T-cell (primary cell): ENCODE measurements at regions not wholly inside any gene's neighbourhood (a gene's known extent, or its start where the extent isn't known, plus 50 kb on each side); places are given as distances from the start of the nearest gene placed in this dataset.

ENCODE experiments used
- ATAC-seq, 4 experiments: fragments of 200-7000 bp in 3 of 4; fragments of 150-1000 bp in 1 of 4; cut with Tn5 transposase; replicated peaks in 1 of 4; 1 replicate in 3 of 4; 2 replicates in 1 of 4; pipeline ENCODE4 v1.10.0; 2021; ENCODE audit warnings: moderate library complexity in 3 of 4, mild to moderate bottlenecking in 2 of 4, moderate number of reproducible peaks in 1 of 4
- CTCF ChIA-PET, 2 donors: fragments of 300-600 bp; sonication (Branson Sonifier 250); formaldehyde crosslinking; loops; one replicate each; lab custom pipeline; 2022; ENCODE audit warnings: antibody characterized with exemption in 2 of 2; lab: Charles Lee
- POLR2A ChIA-PET, 2 donors: fragments of 300-600 bp; sonication (Branson Sonifier 250); formaldehyde crosslinking; loops; one replicate each; lab custom pipeline; 2022; ENCODE audit warnings: antibody characterized with exemption in 2 of 2; lab: Charles Lee
- DNase-seq, 35 experiments: peaks; one replicate each; pipeline versions ENCODE4 v3.0.0 to v3.0.0-alpha.2; 2013 to 2023
- H3K27ac ChIP-seq: one replicate; pipeline ENCODE4 v1.5.1; 2013; ENCODE audit warnings: low read length
- H3K27me3 ChIP-seq, 2 experiments: replicated peaks in 1 of 2; 1 replicate in 1 of 2; 2 replicates in 1 of 2; pipeline versions ENCODE4 v1.6.1 to v1.7.0; 2013; ENCODE audit warnings: low read length in 1 of 2, mixed read lengths in 1 of 2; ENCODE audit not compliant: control insufficient read depth in 2 of 2, insufficient read depth in 2 of 2; ENCODE audit errors: extremely low read depth in 1 of 2
- H3K36me3 ChIP-seq, 2 donors: 1 replicate in 1 of 2; 2 replicates in 1 of 2; pipeline versions ENCODE4 v1.6.1 to v1.7.0; 2013; ENCODE audit warnings: low read length in 1 of 2; ENCODE audit not compliant: control insufficient read depth in 2 of 2, insufficient read depth in 1 of 2; ENCODE audit errors: extremely low read depth in 1 of 2
- H3K4me1 ChIP-seq, 2 experiments: 1 replicate in 1 of 2; 2 replicates in 1 of 2; pipeline versions ENCODE4 v1.6.1 to v1.7.0; 2013; ENCODE audit warnings: low read length in 2 of 2, mixed read lengths in 1 of 2; ENCODE audit not compliant: insufficient read depth in 2 of 2, control insufficient read depth in 1 of 2; ENCODE audit errors: extremely low read depth in 1 of 2
- H3K4me3 ChIP-seq, 2 donors: 1 replicate in 1 of 2; 2 replicates in 1 of 2; pipeline versions ENCODE4 v1.5.1 to v1.7.0; 2013; ENCODE audit warnings: mild to moderate bottlenecking in 2 of 2, low read length in 1 of 2, moderate library complexity in 1 of 2; ENCODE audit not compliant: control insufficient read depth in 1 of 2; ENCODE audit errors: extremely low read depth in 1 of 2
- H3K9me3 ChIP-seq: 2 replicates; pipeline ENCODE4 v1.7.0; 2013
- H3K27ac Mint-ChIP-seq, 2 donors: one replicate each; pipeline ENCODE4 v1.8.0; 2020 to 2021; ENCODE audit warnings: mild to moderate bottlenecking in 2 of 2, mixed read lengths in 2 of 2
- H3K27me3 Mint-ChIP-seq, 2 donors: one replicate each; pipeline ENCODE4 v1.8.0; 2021 to 2022; ENCODE audit warnings: mixed read lengths in 2 of 2
- H3K36me3 Mint-ChIP-seq: one replicate; pipeline ENCODE4 v1.8.0; 2021; ENCODE audit warnings: mixed read lengths
- H3K4me1 Mint-ChIP-seq, 3 donors: one replicate each; pipeline ENCODE4 v1.8.0; 2020 to 2022; ENCODE audit warnings: mixed read lengths in 3 of 3, mild to moderate bottlenecking in 1 of 3
- H3K4me3 Mint-ChIP-seq, 3 donors: one replicate each; pipeline ENCODE4 v1.8.0; 2020 to 2022; ENCODE audit warnings: mild to moderate bottlenecking in 3 of 3, mixed read lengths in 3 of 3, moderate library complexity in 3 of 3
- H3K9me3 Mint-ChIP-seq, 3 donors: one replicate each; pipeline ENCODE4 v1.8.0; 2020 to 2022; ENCODE audit warnings: mixed read lengths in 3 of 3
- WGBS: methylation state at CpG from one replicate; pipeline ENCODE4 v1.1.5; 2013; ENCODE audit warnings: missing lambda C conversion rate; ENCODE audit not compliant: insufficient coverage; 5-methylcytosine and 5-hydroxymethylcytosine counted together

DNA sequence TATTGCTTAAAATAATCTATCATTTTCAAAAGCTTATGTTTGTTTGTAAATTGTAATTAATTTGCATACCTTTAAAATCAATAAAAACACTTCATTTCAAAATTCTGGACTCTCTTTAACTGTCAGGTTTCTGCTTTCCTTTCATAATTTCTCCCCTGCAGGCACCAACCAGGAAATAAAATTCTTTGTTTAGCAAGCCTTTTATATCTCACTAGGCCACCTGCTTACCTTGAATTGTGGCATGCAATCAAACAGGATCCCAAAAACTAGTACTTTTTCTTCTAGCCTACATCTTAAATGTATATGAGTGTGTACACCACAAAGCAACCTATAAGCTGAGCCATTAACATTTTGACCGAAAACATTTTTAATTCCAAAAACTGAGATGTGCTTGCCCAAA lies 233.1 kb downstream of the NR4A2 start:
- POLR2A ChIA-PET, result interaction anchor here in 1 of 2 donors (0.6 kb wide), 1 partner anchor 26 kb away, joined by 7 read pairs; no protein-coding TSS in a partner anchor
- no CpG with 5 or more reads among the region's 1 CpG for WGBS
- no peaks in the 10 kb centered on the region for H3K9me3 Mint-ChIP-seq

DNA sequence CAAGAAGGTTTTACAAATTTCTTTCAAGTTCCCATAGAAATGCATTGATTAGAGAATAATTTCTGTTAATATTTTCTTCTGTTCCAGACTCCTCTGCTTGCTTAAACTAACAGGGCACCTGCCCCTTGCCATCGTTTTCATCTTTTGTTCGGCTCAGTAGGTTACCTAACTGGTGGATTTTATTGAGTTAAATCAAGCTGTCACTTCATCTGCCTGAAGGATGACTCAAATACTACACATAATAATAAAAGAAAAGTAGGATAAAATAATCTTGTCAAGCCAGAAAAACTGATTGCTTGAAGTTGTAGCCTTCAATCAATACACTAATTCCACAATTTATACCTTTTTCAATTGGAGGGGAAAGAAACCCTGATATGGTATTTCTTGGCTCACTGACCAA lies 234.0 kb downstream of the NR4A2 start:
- no peaks in the 10 kb centered on the region for H3K9me3 ChIP-seq
- H3K36me3 ChIP-seq, result no peaks in the 10 kb centered on the region
- no peak overlapping the region for H3K4me3 Mint-ChIP-seq
- no peak overlapping the region for H3K4me3 ChIP-seq
- H3K27me3 ChIP-seq, result no peaks in the 10 kb centered on the region
- H3K36me3 Mint-ChIP-seq, result no peaks in the 10 kb centered on the region
- no peak overlapping the region for H3K27ac Mint-ChIP-seq
- ChIA-PET CTCF (no interaction called here), POLR2A (no interaction called here)
- no peak for ATAC-seq
- no peak overlapping the region for H3K27ac ChIP-seq
- no peaks in the 10 kb centered on the region for H3K4me1 ChIP-seq
- H3K9me3 Mint-ChIP-seq, result no peaks in the 10 kb centered on the region
- no peak for DNase-seq
- no CpG with 5 or more reads among the region's 2 CpGs for WGBS
- peaks cover 0 to 4% of the 10 kb centered on the region in 2 donors for H3K27me3 Mint-ChIP-seq
- no peaks in the 10 kb centered on the region for H3K4me1 Mint-ChIP-seq

More for the DNA sequence above, 233.1 kb downstream of the NR4A2 start:
- H3K27ac Mint-ChIP-seq, result no peak overlapping the region
- H3K27me3 Mint-ChIP-seq, result peaks cover 0 to 4% of the 10 kb centered on the region in 2 donors
- ATAC-seq (no peak), DNase-seq (no peak)
- H3K4me1 Mint-ChIP-seq, result no peaks in the 10 kb centered on the region
- CTCF ChIA-PET, result interaction anchor here in 1 of 2 donors (0.7 kb wide), 1 partner anchor 553 kb away, joined by 4 read pairs; no protein-coding TSS in a partner anchor
- H3K27me3 ChIP-seq, result no peaks in the 10 kb centered on the region
- H3K27ac ChIP-seq, result no peak overlapping the region
- no peaks in the 10 kb centered on the region for H3K36me3 Mint-ChIP-seq
- no peaks in the 10 kb centered on the region for H3K9me3 ChIP-seq
- H3K4me1 ChIP-seq, result no peaks in the 10 kb centered on the region
- no peaks in the 10 kb centered on the region for H3K36me3 ChIP-seq
- no peak overlapping the region for H3K4me3 ChIP-seq
- H3K4me3 Mint-ChIP-seq, result no peak overlapping the region

DNA sequence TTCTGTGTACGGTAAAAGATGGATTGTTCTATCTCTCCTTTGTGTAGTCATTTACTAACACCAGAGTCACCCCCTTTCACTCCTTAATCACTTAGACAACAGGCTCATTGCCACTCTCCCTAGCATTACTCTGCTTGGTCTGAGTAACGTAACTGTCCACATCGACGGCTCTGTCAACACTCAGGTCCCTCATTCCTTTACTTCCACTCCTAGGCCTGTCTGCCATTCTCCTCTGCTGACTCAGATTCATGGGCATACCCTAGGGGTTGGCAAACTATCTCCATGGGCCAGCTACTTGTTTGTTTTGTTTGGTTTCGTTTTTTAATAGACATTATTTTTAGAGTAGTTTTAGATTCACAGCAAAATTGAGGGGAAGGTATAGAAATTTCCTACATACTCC lies 243.9 kb downstream of the NR4A2 start:
- no peaks in the 10 kb centered on the region for H3K36me3 ChIP-seq
- WGBS, result 96% methylated on average over 4 of the region's 5 CpGs
- ATAC-seq (no peak), DNase-seq (no peak)
- no peaks in the 10 kb centered on the region for H3K4me1 ChIP-seq
- no peak overlapping the region for H3K27ac Mint-ChIP-seq
- peaks cover 0 to 6% of the 10 kb centered on the region in 2 experiments for H3K27me3 ChIP-seq
- no peaks in the 10 kb centered on the region for H3K9me3 ChIP-seq
- H3K4me3 ChIP-seq, result no peak overlapping the region
- ChIA-PET CTCF (no interaction called here), POLR2A (no interaction called here)
- H3K36me3 Mint-ChIP-seq, result no peaks in the 10 kb centered on the region
- no peaks in the 10 kb centered on the region for H3K9me3 Mint-ChIP-seq
- no peak overlapping the region for H3K27ac ChIP-seq
- no peak overlapping the region for H3K4me3 Mint-ChIP-seq
- no peaks in the 10 kb centered on the region for H3K4me1 Mint-ChIP-seq
- no peaks in the 10 kb centered on the region for H3K27me3 Mint-ChIP-seq

DNA sequence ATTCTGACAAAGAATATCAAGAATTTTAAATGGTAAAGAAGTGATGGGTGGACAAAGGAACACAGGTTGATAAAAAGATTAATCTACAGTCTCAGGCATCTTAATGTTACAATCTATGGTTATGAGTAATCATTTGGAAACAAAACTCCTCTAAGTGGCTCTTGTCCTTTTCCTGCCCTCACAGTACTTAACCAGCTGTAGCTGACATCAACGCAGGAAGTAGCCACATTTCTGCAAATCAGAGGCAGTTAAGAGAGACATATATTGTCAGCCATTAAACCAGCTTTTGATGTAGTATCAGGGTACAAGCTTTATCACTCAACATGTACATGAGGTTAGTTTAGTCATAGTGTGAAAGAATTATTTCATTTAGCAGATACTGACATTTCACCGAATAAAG lies 244.6 kb downstream of the NR4A2 start:
- Mint-ChIP-seq H3K9me3 (no peaks in the 10 kb centered on the region), H3K4me1 (no peaks in the 10 kb centered on the region), H3K36me3 (no peaks in the 10 kb centered on the region), H3K27ac (no peak overlapping the region), H3K27me3 (no peaks in the 10 kb centered on the region), H3K4me3 (no peak overlapping the region)
- H3K27me3 ChIP-seq, result peaks cover 0 to 6% of the 10 kb centered on the region in 2 experiments
- WGBS, result no CpG with 5 or more reads among the region's 2 CpGs
- CTCF ChIA-PET, result no interaction called here
- H3K9me3 ChIP-seq, result no peaks in the 10 kb centered on the region
- no peaks in the 10 kb centered on the region for H3K4me1 ChIP-seq
- no peaks in the 10 kb centered on the region for H3K36me3 ChIP-seq
- H3K4me3 ChIP-seq, result no peak overlapping the region
- DNase-seq, result no peak
- ATAC-seq, result no peak
- H3K27ac ChIP-seq, result no peak overlapping the region
- POLR2A ChIA-PET, result no interaction called here

DNA sequence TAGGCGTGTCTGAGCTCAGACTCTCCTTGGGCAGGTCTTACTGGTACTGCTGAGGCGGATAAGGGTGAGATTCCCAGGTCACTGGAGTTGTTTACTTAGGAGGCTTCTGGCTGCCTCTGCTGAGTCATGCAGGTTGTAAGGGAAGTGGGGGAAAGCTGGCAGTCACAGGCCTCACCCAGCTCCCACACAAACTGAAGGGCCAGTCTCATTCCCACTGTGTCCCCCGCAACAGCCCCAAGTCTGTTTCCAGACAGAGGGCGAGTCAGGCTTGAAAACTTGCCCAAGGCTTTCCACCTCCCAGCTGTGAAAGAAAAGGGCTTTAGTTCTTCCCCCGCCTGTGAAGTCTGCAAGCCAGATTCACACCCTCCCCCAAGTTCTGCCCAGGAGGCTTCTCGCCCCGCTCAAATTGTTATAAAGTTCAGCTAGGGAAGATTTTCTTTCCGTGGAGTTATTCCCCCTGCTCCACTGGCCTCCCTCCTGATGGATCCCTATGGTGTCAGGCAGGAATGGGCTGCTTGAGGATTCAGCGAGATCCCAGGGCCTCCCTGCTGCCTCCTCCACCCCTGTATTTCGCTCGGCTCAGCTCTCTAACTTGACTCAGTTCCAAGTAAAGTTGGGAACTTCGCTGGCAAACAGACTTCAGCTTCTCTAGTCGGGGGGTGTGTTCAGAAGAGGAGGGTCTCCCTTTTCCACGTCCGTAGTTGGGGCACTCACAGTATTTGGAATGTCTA lies 248.6 kb downstream of the NR4A2 start:
- H3K27ac Mint-ChIP-seq, result no peak overlapping the region
- Histone ChIP-seq H3K4me3 (no peak overlapping the region), H3K9me3 (no peaks in the 10 kb centered on the region), H3K27ac (no peak overlapping the region), H3K4me1 (no peaks in the 10 kb centered on the region), H3K36me3 (no peaks in the 10 kb centered on the region), H3K27me3 (peaks cover 0 to 6% of the 10 kb centered on the region in 2 experiments)
- H3K9me3 Mint-ChIP-seq, result peaks cover 4 to 17% (median 13%) of the 10 kb centered on the region in 3 donors
- CTCF ChIA-PET, result no interaction called here
- no peaks in the 10 kb centered on the region for H3K4me1 Mint-ChIP-seq
- no peaks in the 10 kb centered on the region for H3K27me3 Mint-ChIP-seq
- no peaks in the 10 kb centered on the region for H3K36me3 Mint-ChIP-seq
- no peak overlapping the region for H3K4me3 Mint-ChIP-seq
- DNase-seq (no peak), ATAC-seq (no peak)
- WGBS, result 76% methylated on average over 10 of the region's 15 CpGs
- POLR2A ChIA-PET, result no interaction called here

DNA sequence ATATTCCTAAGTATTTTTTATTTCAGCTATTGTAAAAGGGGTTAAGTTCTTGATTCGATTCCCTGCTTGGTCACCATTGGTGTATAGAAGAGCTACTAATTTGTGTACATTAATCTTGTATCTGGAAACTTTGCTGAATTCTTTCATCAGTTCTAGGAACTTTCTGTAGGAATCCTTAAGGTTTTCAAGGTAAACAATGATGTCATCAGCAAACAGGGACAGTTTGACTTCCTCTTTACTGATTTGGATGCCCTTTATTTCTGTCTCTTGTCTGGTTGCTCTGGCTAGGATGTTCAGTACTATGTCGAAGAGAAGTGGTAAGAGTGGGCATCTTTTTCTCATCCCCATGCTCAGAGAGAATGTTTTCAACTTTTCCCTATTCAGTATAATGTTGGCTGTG lies 252.7 kb downstream of the NR4A2 start:
- Histone ChIP-seq H3K4me1 (no peaks in the 10 kb centered on the region), H3K36me3 (no peaks in the 10 kb centered on the region), H3K4me3 (no peak overlapping the region), H3K9me3 (no peaks in the 10 kb centered on the region), H3K27me3 (peaks cover 0 to 6% of the 10 kb centered on the region in 2 experiments), H3K27ac (no peak overlapping the region)
- 86% methylated on average over 1 of the region's 2 CpGs for WGBS
- H3K4me3 Mint-ChIP-seq, result no peak overlapping the region
- H3K27me3 Mint-ChIP-seq, result peaks cover 0 to 2% of the 10 kb centered on the region in 2 donors
- peaks cover 4 to 18% (median 13%) of the 10 kb centered on the region in 3 donors for H3K9me3 Mint-ChIP-seq
- no peak for DNase-seq
- ChIA-PET CTCF (no interaction called here), POLR2A (no interaction called here)
- no peaks in the 10 kb centered on the region for H3K4me1 Mint-ChIP-seq
- H3K36me3 Mint-ChIP-seq, result no peaks in the 10 kb centered on the region
- ATAC-seq, result no peak
- no peak overlapping the region for H3K27ac Mint-ChIP-seq
